B cell (primary cell): ENCODE measurements at regions not wholly inside any gene's neighbourhood (a gene's known extent, or its start where the extent isn't known, plus 50 kb on each side); places are given as distances from the start of the nearest gene placed in this dataset.

Experiments used
- ATAC-seq: fragments of 200-7000 bp; cut with Tn5 transposase; one replicate; pipeline ENCODE4 v1.10.0; 2021; ENCODE audit warnings: low read depth, mild to moderate bottlenecking, moderate number of reproducible peaks, moderate library complexity
- CTCF ChIA-PET: fragments of 350-600 bp; sonication (Branson Sonifier 250); formaldehyde crosslinking; loops from one replicate; lab custom pipeline; 2021; ENCODE audit warnings: antibody characterized with exemption, inconsistent platforms; lab: Charles Lee
- POLR2A ChIA-PET: fragments of 350-600 bp; sonication (Branson Sonifier 250); formaldehyde crosslinking; loops from one replicate; lab custom pipeline; 2021; ENCODE audit warnings: antibody characterized with exemption; lab: Charles Lee
- DNase-seq: peaks from one replicate; pipeline ENCODE4 v3.0.0; 2013
- H2AFZ ChIP-seq: 2 replicates; pipeline ENCODE4 v1.6.1; 2012; ENCODE audit warnings: mild to moderate bottlenecking, low read depth, low read length; ENCODE audit not compliant: insufficient read depth, poor library complexity, severe bottlenecking
- H3K27ac ChIP-seq, 2 donors: 1 replicate in 1 of 2; 2 replicates in 1 of 2; pipeline ENCODE4 v1.5.1; 2012 to 2013; ENCODE audit warnings: low read length in 2 of 2, mild to moderate bottlenecking in 2 of 2, moderate library complexity in 1 of 2
- H3K27me3 ChIP-seq, 4 experiments: fragments of 200-600 bp in 1 of 4; sonication (generic) in 1 of 4; replicated peaks in 1 of 4; 1 replicate in 2 of 4; 2 replicates in 2 of 4; pipeline versions ENCODE4 v1.6.1 to v1.7.0; 2013 to 2016; ENCODE audit warnings: low read length in 3 of 4, mild to moderate bottlenecking in 2 of 4, mixed read lengths in 1 of 4, moderate library complexity in 1 of 4; ENCODE audit not compliant: insufficient read depth in 4 of 4, control insufficient read depth in 3 of 4; ENCODE audit errors: control extremely low read depth in 1 of 4
- H3K36me3 ChIP-seq, 2 experiments: replicated peaks in 1 of 2; 1 replicate in 1 of 2; 2 replicates in 1 of 2; pipeline versions ENCODE4 v1.6.1 to v1.7.1; 2013; ENCODE audit warnings: low read length in 1 of 2; ENCODE audit not compliant: insufficient read depth in 2 of 2, control insufficient read depth in 1 of 2; ENCODE audit errors: control extremely low read depth in 1 of 2, extremely low read depth in 1 of 2
- H3K4me1 ChIP-seq, 2 donors: fragments of 200-600 bp in 1 of 2; sonication (generic) in 1 of 2; 1 replicate in 1 of 2; 2 replicates in 1 of 2; pipeline versions ENCODE4 v1.5.1 to v1.6.1; 2013 to 2017; ENCODE audit warnings: low read length in 2 of 2; ENCODE audit not compliant: control insufficient read depth in 2 of 2, insufficient read depth in 2 of 2
- H3K4me2 ChIP-seq: replicated peaks from 2 replicates; pipeline ENCODE3; 2012; ENCODE audit warnings: mild to moderate bottlenecking, low read depth, low read length; ENCODE audit not compliant: poor library complexity, severe bottlenecking
- H3K4me3 ChIP-seq, 5 experiments: fragments of 200-600 bp in 1 of 5; sonication (generic) in 1 of 5; 1 replicate in 3 of 5; 2 replicates in 2 of 5; pipeline versions ENCODE4 v1.5.1 to v1.7.0; 2011 to 2016; ENCODE audit warnings: low read length in 4 of 5, mild to moderate bottlenecking in 4 of 5, low read depth in 2 of 5, control low read depth in 1 of 5, moderate library complexity in 1 of 5; ENCODE audit not compliant: insufficient read depth in 1 of 5; ENCODE audit errors: control extremely low read depth in 1 of 5, extremely low read depth in 1 of 5
- H3K79me2 ChIP-seq: fragments of 200-600 bp; sonication (generic); one replicate; pipeline ENCODE4 v1.6.0; 2016; ENCODE audit warnings: low read length; ENCODE audit not compliant: control insufficient read depth, insufficient read depth
- H3K9ac ChIP-seq: fragments of 200-600 bp; sonication (generic); 2 replicates; pipeline ENCODE4 v1.6.1; 2017; ENCODE audit warnings: mild to moderate bottlenecking, low read length, moderate library complexity
- H3K9me3 ChIP-seq, 3 donors: one replicate each; pipeline versions ENCODE4 v1.6.1 to v1.7.1; 2013; ENCODE audit warnings: low read length in 2 of 3; ENCODE audit not compliant: control insufficient read depth in 2 of 3, insufficient read depth in 1 of 3; ENCODE audit errors: control extremely low read depth in 1 of 3
- H4K20me1 ChIP-seq: 2 replicates; pipeline ENCODE4 v1.6.0; 2012; ENCODE audit warnings: mild to moderate bottlenecking, low read length; ENCODE audit not compliant: insufficient read depth, control insufficient read depth, poor library complexity, severe bottlenecking
- H3K27ac Mint-ChIP-seq: one replicate; pipeline ENCODE4 v1.8.0; 2021; ENCODE audit warnings: mixed read lengths
- H3K27me3 Mint-ChIP-seq: one replicate; pipeline ENCODE4 v1.8.0; 2021; ENCODE audit warnings: mixed read lengths
- H3K4me1 Mint-ChIP-seq: one replicate; pipeline ENCODE4 v1.8.0; 2021; ENCODE audit warnings: mixed read lengths
- H3K4me3 Mint-ChIP-seq: one replicate; pipeline ENCODE4 v1.8.0; 2021; ENCODE audit warnings: mixed read lengths
- H3K9me3 Mint-ChIP-seq: one replicate; pipeline ENCODE4 v1.8.0; 2022; ENCODE audit warnings: mixed read lengths; ENCODE audit not compliant: insufficient read depth
- EZH2 ChIP-seq: IDR thresholded peaks from 2 replicates; pipeline ENCODE4 v1.6.1; 2012; ENCODE audit warnings: borderline replicate concordance, low read depth, mild to moderate bottlenecking, moderate library complexity, low read length; ENCODE audit not compliant: insufficient read depth, poor library complexity, severe bottlenecking
- WGBS: methylation state at CpG from one replicate; pipeline ENCODE4 v1.1.5; 2013; ENCODE audit warnings: missing lambda C conversion rate; ENCODE audit not compliant: insufficient coverage; 5-methylcytosine and 5-hydroxymethylcytosine counted together
- intact Hi-C: fragments of 100-400 bp; cut with micrococcal nuclease; formaldehyde crosslinking; loops from one replicate; pipeline ENCODE4 v1.10.0; 2022
- TF ChIP-seq, protein P1 (sequence below): fragments of 200-600 bp; IDR thresholded peaks from one replicate; pipeline ENCODE4 v1.8.0; 2022; ENCODE audit warnings: antibody characterized with exemption, mild to moderate bottlenecking

DNA sequence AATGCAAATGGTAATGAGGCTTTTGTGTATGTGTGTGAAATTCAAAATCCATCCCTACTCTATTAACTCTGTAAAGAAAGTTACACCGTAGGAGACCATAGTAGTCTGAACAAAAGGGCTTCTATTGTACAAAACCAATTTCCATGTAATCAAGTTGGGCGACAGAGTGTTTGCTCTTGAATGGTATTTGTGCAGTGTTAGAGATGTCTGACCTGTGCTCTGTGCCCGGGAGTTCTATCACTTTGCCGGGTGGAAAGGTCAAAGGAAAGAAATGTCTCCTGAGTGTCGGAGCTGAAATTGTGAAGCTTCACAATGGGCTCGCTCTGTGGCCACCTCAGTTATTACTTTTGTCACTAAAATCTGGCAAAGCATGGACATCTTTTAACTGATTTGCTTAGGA lies 312.0 kb downstream of the SAMD5 start:
- Mint-ChIP-seq H3K4me1 (no peaks in the 10 kb centered on the region), H3K27me3 (no peaks in the 10 kb centered on the region), H3K4me3 (no peak overlapping the region), H3K27ac (no peak overlapping the region), H3K9me3 (no peaks in the 10 kb centered on the region)
- intact Hi-C loops: no loop called here
- Histone ChIP-seq H3K4me3 (no peak overlapping the region), H3K4me2 (no peak overlapping the region), H3K9ac (no peak overlapping the region), H3K36me3 (no peaks in the 10 kb centered on the region), H3K4me1 (no peaks in the 10 kb centered on the region), H4K20me1 (no peaks in the 10 kb centered on the region), H2AFZ (no peak overlapping the region), H3K27me3 (no peaks in the 10 kb centered on the region), H3K9me3 (no peaks in the 10 kb centered on the region), H3K27ac (no peak overlapping the region), H3K79me2 (no peaks in the 10 kb centered on the region)
- ATAC-seq (no peak), DNase-seq (no peak)
- TF ChIP-seq EZH2: no peak
- TF ChIP-seq, protein P1, sequence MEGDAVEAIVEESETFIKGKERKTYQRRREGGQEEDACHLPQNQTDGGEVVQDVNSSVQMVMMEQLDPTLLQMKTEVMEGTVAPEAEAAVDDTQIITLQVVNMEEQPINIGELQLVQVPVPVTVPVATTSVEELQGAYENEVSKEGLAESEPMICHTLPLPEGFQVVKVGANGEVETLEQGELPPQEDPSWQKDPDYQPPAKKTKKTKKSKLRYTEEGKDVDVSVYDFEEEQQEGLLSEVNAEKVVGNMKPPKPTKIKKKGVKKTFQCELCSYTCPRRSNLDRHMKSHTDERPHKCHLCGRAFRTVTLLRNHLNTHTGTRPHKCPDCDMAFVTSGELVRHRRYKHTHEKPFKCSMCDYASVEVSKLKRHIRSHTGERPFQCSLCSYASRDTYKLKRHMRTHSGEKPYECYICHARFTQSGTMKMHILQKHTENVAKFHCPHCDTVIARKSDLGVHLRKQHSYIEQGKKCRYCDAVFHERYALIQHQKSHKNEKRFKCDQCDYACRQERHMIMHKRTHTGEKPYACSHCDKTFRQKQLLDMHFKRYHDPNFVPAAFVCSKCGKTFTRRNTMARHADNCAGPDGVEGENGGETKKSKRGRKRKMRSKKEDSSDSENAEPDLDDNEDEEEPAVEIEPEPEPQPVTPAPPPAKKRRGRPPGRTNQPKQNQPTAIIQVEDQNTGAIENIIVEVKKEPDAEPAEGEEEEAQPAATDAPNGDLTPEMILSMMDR: no peak
- CTCF ChIA-PET: no interaction called here
- POLR2A ChIA-PET: no interaction called here
- 96% methylated on average over 4 of the region's 6 CpGs for WGBS

DNA sequence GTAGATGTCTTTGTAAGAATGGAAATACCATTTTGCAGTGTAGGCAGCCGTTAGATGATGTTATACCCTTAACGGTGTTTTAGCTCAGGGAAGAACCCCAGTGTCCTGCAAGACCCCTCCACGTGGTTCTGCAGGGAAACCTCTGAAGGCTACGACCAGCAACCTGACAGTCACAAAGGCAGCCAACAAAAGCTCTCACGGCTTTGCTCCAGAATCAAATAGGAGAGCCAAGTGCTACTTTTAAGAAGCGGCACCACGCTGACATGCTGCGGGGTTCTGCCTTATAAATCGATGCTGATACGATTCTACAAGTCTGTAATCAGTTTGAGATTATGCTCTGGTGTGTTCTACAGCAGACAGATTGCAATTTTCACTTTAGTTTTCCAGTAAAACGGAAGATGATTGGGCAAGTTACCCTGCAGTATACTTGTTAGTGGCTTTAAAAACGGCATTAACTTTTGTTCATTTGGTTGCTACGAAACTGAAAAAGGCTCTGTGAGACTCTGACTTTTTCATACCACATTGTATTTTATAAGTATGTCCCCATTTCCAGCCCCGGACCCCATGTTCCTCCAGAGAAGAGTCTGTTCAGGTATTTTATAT lies 312.9 kb downstream of the SAMD5 start:
- WGBS: 87% methylated on average over 10 of the region's 14 CpGs
- H3K27ac ChIP-seq: no peak overlapping the region
- no peak overlapping the region for H2AFZ ChIP-seq
- no peak overlapping the region for H3K9ac ChIP-seq
- Mint-ChIP-seq H3K27ac (no peak overlapping the region), H3K9me3 (no peaks in the 10 kb centered on the region), H3K27me3 (no peaks in the 10 kb centered on the region), H3K4me3 (no peak overlapping the region), H3K4me1 (no peaks in the 10 kb centered on the region)
- H3K36me3 ChIP-seq: no peaks in the 10 kb centered on the region
- no peaks in the 10 kb centered on the region for H3K4me1 ChIP-seq
- TF ChIP-seq, protein P1: no peak
- no peak for TF ChIP-seq EZH2
- DNase-seq: no peak
- intact Hi-C loops: no loop called here
- H3K4me2 ChIP-seq: no peak overlapping the region
- ATAC-seq: no peak
- H3K79me2 ChIP-seq: no peaks in the 10 kb centered on the region
- H3K4me3 ChIP-seq: no peak overlapping the region
- POLR2A ChIA-PET: no interaction called here
- H3K9me3 ChIP-seq: no peaks in the 10 kb centered on the region
- no peaks in the 10 kb centered on the region for H3K27me3 ChIP-seq
- CTCF ChIA-PET: no interaction called here
- no peaks in the 10 kb centered on the region for H4K20me1 ChIP-seq
